ENCODE measurements at regions not wholly inside any gene's neighbourhood (a gene's known extent, or its start where the extent isn't known, plus 50 kb on each side); places are given as distances from the start of the nearest gene placed in this dataset.

- no peak for TF ChIP-seq POLR2A (IDR thresholded peaks at IDR 0.05)
- TF ChIP-seq CTCF (IDR thresholded peaks at IDR 0.05), result no peak
Observed at GRCh38 chr5:85140471-85140870, 755.8 kb upstream of the EDIL3 start.
